Upper lobe of left lung (tissue), 6 donors: ENCODE measurements at regions not wholly inside any gene's neighbourhood (a gene's known extent, or its start where the extent isn't known, plus 50 kb on each side); places are given as distances from the start of the nearest gene placed in this dataset.

Experiments used
- ATAC-seq, 2 donors: fragments of 200-7000 bp; cut with Tn5 transposase; one replicate each; pipeline ENCODE4 v1.9.1; 2022; ENCODE audit warnings: mild to moderate bottlenecking in 2 of 2, moderate library complexity in 2 of 2; ENCODE audit not compliant: low FRiP score in 2 of 2
- DNase-seq, 2 donors: peaks; one replicate each; pipeline ENCODE4 v3.0.0-alpha.2; 2019 to 2020
- H3K27ac ChIP-seq, 4 donors: fragments of 200-600 bp; sonication (generic); one replicate each; pipeline ENCODE4 v1.5.1; 2016 to 2019
- H3K27me3 ChIP-seq, 4 donors: fragments of 200-600 bp; sonication (generic); one replicate each; pipeline ENCODE4 v1.5.1; 2017 to 2019
- H3K36me3 ChIP-seq, 4 donors: fragments of 200-600 bp; sonication (generic); one replicate each; pipeline ENCODE4 v1.5.1; 2016 to 2019
- H3K4me1 ChIP-seq, 4 donors: fragments of 200-600 bp; sonication (generic); one replicate each; pipeline ENCODE4 v1.5.1; 2018 to 2019
- H3K4me3 ChIP-seq, 4 donors: fragments of 200-600 bp; sonication (generic); one replicate each; pipeline ENCODE4 v1.5.1; 2017 to 2019; ENCODE audit warnings: mild to moderate bottlenecking in 2 of 4, moderate library complexity in 1 of 4
- H3K9me3 ChIP-seq, 4 donors: fragments of 200-600 bp; sonication (generic); one replicate each; pipeline ENCODE4 v1.5.1; 2018 to 2019
- CTCF ChIP-seq, 6 experiments: fragments of 450-650 bp in 4 of 6; fragments of 200-600 bp in 2 of 6; sonication (generic) in 2 of 6; IDR thresholded peaks; one replicate each; pipeline ENCODE4 v1.5.1; 2016 to 2019; ENCODE audit warnings: antibody characterized with exemption in 6 of 6
- EP300 ChIP-seq, 4 donors: sonication (generic); formaldehyde crosslinking; IDR thresholded peaks; one replicate each; pipeline ENCODE4 v1.5.1; 2017; ENCODE audit warnings: antibody characterized with exemption in 4 of 4, control low read depth in 2 of 4
- POLR2A ChIP-seq, 4 donors: fragments of 450-650 bp; IDR thresholded peaks; one replicate each; pipeline ENCODE4 v1.5.1; 2016 to 2017; ENCODE audit warnings: antibody characterized with exemption in 4 of 4, mild to moderate bottlenecking in 2 of 4
- POLR2AphosphoS5 ChIP-seq, 2 donors: sonication (generic); formaldehyde crosslinking; IDR thresholded peaks; one replicate each; pipeline ENCODE4 v1.5.1; 2017; ENCODE audit warnings: antibody characterized with exemption in 2 of 2
- WGBS, 2 donors: methylation state at CpG; one replicate each; pipeline ENCODE4 v1.1.5; 2017 to 2018; 5-methylcytosine and 5-hydroxymethylcytosine counted together
- donor health status: DM: no; HTN: no; CAD: no; lungs with moderate emphysema.
- donor health status: DM: no; HTN: yes; CAD: no; lungs with severe emphysema.

- ATAC-seq (no peak), DNase-seq (no peak)
Measured at GRCh38 chr16:62597875-62598274, 561.6 kb upstream of the CDH8 start.

GRCh38 chr16:62596584-62596983, 560.3 kb upstream of the CDH8 start:
- Histone ChIP-seq H3K4me1 (no peaks in the 10 kb centered on the region), H3K27me3 (no peaks in the 10 kb centered on the region), H3K9me3 (no peaks in the 10 kb centered on the region), H3K36me3 (no peaks in the 10 kb centered on the region), H3K4me3 (no peak overlapping the region), H3K27ac (no peak overlapping the region)
- no peak for TF ChIP-seq POLR2A (IDR thresholded peaks at IDR 0.05)
- TF ChIP-seq POLR2AphosphoS5 (IDR thresholded peaks at IDR 0.05) = no peak
- no peak for TF ChIP-seq EP300 (IDR thresholded peaks at IDR 0.05)
- TF ChIP-seq CTCF (IDR thresholded peaks at IDR 0.05) = no peak
- no peak for DNase-seq
- 10 to 17% methylated on average over 1 of the region's 1 CpG for WGBS, 2 donors
- ATAC-seq = no peak

More at GRCh38 chr16:62597875-62598274, 561.6 kb upstream of the CDH8 start:
- H3K4me3 ChIP-seq = no peak overlapping the region
- TF ChIP-seq POLR2AphosphoS5 (IDR thresholded peaks at IDR 0.05) = no peak
- no peak for TF ChIP-seq CTCF (IDR thresholded peaks at IDR 0.05)
- no peak for TF ChIP-seq EP300 (IDR thresholded peaks at IDR 0.05)
- no peak for TF ChIP-seq POLR2A (IDR thresholded peaks at IDR 0.05)
- H3K27ac ChIP-seq = no peak overlapping the region
- no peaks in the 10 kb centered on the region for H3K27me3 ChIP-seq
- H3K9me3 ChIP-seq = no peaks in the 10 kb centered on the region
- H3K36me3 ChIP-seq = no peaks in the 10 kb centered on the region
- no peaks in the 10 kb centered on the region for H3K4me1 ChIP-seq

- H3K27me3 ChIP-seq = no peaks in the 10 kb centered on the region
- no peaks in the 10 kb centered on the region for H3K4me1 ChIP-seq
- H3K9me3 ChIP-seq = no peaks in the 10 kb centered on the region
- no peak overlapping the region for H3K27ac ChIP-seq
- TF ChIP-seq EP300 (IDR thresholded peaks at IDR 0.05) (no peak), POLR2AphosphoS5 (IDR thresholded peaks at IDR 0.05) (no peak), CTCF (IDR thresholded peaks at IDR 0.05) (no peak), POLR2A (IDR thresholded peaks at IDR 0.05) (no peak)
- 45 to 50% methylated on average over 6 of the region's 6 CpGs for WGBS, 2 donors
- no peak for ATAC-seq
- DNase-seq = no peak
- H3K36me3 ChIP-seq = no peaks in the 10 kb centered on the region
- H3K4me3 ChIP-seq = no peak overlapping the region
Measured at GRCh38 chr16:62596125-62596524, 559.9 kb upstream of the CDH8 start.

GRCh38 chr16:62586128-62586862, 550.1 kb upstream of the CDH8 start:
- no peak overlapping the region for H3K27ac ChIP-seq
- H3K4me1 ChIP-seq = no peaks in the 10 kb centered on the region
- TF ChIP-seq POLR2A (IDR thresholded peaks at IDR 0.05) (no peak), EP300 (IDR thresholded peaks at IDR 0.05) (no peak), POLR2AphosphoS5 (IDR thresholded peaks at IDR 0.05) (no peak), CTCF (IDR thresholded peaks at IDR 0.05) (no peak)
- DNase-seq = no peak
- ATAC-seq = no peak
- WGBS, 2 donors = 69 to 79% methylated on average over 3 of the region's 3 CpGs
- H3K9me3 ChIP-seq = no peaks in the 10 kb centered on the region
- H3K36me3 ChIP-seq = no peaks in the 10 kb centered on the region
- H3K4me3 ChIP-seq = no peak overlapping the region
- no peaks in the 10 kb centered on the region for H3K27me3 ChIP-seq

- DNase-seq = no peak
- Histone ChIP-seq H3K9me3 (no peaks in the 10 kb centered on the region), H3K4me3 (no peak overlapping the region), H3K4me1 (no peaks in the 10 kb centered on the region), H3K27me3 (no peaks in the 10 kb centered on the region), H3K36me3 (no peaks in the 10 kb centered on the region), H3K27ac (no peak overlapping the region)
- TF ChIP-seq POLR2AphosphoS5 (IDR thresholded peaks at IDR 0.05) (no peak), CTCF (IDR thresholded peaks at IDR 0.05) (no peak), EP300 (IDR thresholded peaks at IDR 0.05) (no peak), POLR2A (IDR thresholded peaks at IDR 0.05) (no peak)
- no peak for ATAC-seq
- 65 to 84% methylated on average over 2 of the region's 2 CpGs for WGBS, 2 donors
Measured at GRCh38 chr16:62585041-62585545, 548.9 kb upstream of the CDH8 start.
